GM19239 (cell line): ENCODE measurements at regions not wholly inside any gene's neighbourhood (a gene's known extent, or its start where the extent isn't known, plus 50 kb on each side); places are given as distances from the start of the nearest gene placed in this dataset.
"Not testable (repeated sequence)": the region's sequence is repeated elsewhere in the genome, so short reads cannot be mapped to it uniquely, and the experiment has no call there.

ENCODE experiments used
- DNase-seq: peaks from one replicate; pipeline ENCODE4 v3.0.0; 2011; ENCODE audit warnings: low spot score; ENCODE audit not compliant: insufficient read length
- FAIRE-seq: peaks from 2 replicates; lab custom pipeline; 2011; peaks lifted over from hg19 to GRCh38; lab: Jason Lieb, UNC

- FAIRE-seq (no peak), DNase-seq (no peak)
Measured at GRCh38 chr9:108803428-108804065, 52.2 kb downstream of the ACTL7B start.

DNA sequence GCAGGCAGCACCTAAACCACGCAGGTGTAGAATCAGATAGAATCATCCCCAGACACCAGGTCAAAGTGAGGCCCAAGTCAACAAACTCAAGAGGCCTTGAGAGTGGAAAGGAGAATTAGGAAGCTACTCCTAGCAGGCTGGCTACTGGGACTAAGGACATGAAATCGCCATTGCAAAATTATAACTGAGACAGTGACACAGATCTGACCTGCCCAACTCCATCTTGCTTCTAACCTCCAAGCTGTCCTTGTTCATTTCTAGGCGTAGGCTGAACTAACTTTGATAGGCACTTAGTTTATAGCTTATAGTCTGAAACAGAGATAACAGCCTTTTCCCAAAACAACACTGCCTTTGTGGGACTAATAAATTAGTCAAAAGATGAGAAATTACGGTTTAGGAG, 52.8 kb downstream of the ACTL7B start:
- FAIRE-seq (no peak), DNase-seq (no peak)

GRCh38 chr9:108801949-108802348, 53.8 kb downstream of the ACTL7B start:
- FAIRE-seq: no peak
- no peak for DNase-seq

- FAIRE-seq (no peak), DNase-seq (no peak)
Measured at GRCh38 chr9:108800632-108801099, 55.1 kb downstream of the ACTL7B start.

DNA sequence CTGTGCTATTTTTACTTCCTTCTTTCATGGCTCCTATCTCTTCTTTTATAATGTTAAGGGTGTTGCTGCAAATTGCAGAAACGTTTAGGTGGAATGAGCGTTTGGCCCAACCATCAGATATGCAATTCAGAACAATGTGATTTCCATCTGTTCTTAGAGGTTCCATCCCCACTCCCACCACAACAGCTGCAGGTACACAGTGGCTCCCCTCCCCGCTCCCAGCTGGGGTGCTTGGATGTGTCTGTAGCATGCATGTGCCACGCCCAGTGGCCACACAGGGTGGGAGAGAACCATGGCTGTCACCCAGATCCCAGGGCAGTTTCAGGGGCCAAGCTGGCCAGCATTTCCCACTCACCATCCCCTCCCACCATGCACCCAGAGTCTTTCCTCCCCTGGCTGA, 62.2 kb downstream of the ACTL7B start:
- no peak for DNase-seq
- FAIRE-seq: no peak

GRCh38 chr9:108789742-108790141, 66.0 kb downstream of the ACTL7B start:
- DNase-seq (no peak), FAIRE-seq (no peak)

DNA sequence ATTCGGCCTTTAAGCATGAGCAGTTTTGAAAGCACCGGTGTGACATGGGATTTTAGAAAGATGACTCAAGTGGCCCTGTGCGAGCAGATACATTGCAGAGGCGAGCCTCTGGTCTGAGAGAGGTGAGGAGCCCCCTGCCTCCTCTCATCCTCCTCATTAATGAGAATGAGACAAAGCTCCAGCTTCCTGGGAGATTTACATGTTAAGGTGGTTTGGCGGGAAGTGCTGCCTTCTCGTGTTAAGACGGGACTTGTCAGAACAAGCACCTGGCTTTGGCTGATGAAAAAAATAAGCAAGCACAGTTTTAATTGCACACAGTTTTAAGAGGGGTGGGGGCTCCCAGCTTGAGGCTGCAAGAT, 68.1 kb downstream of the ACTL7B start:
- FAIRE-seq (no peak), DNase-seq (no peak)

GRCh38 chr9:108786901-108787689, 68.7 kb downstream of the ACTL7B start:
- FAIRE-seq (no peak), DNase-seq (no peak)

GRCh38 chr9:108786322-108786721, 69.5 kb downstream of the ACTL7B start:
- no peak for FAIRE-seq
- DNase-seq: no peak

DNA sequence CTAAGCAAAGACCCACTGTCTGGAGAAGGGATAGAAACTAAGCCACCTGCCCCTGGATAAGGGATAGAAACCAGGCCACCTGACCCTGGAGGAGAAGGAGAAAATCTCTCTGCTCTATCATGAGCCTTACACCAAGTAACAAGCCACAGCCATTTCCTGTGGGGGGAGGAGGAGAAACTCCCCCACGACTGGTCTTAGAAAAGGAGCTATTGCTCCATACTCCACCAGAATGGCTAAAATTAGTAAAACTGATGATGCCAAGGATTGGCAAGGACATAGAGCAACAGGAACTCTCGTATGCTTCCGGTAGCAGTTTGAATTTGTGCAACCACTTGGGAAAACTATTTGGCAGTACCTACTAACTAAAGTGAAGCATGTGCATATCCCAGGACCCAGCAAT, 70.8 kb downstream of the ACTL7B start:
- FAIRE-seq (no peak), DNase-seq (no peak)

- FAIRE-seq: no peak
- DNase-seq: no peak
Measured at GRCh38 chr9:108783731-108784495, 71.9 kb downstream of the ACTL7B start.

- FAIRE-seq (no peak), DNase-seq (no peak)
Measured at GRCh38 chr9:108783326-108783725, 72.5 kb downstream of the ACTL7B start.

DNA sequence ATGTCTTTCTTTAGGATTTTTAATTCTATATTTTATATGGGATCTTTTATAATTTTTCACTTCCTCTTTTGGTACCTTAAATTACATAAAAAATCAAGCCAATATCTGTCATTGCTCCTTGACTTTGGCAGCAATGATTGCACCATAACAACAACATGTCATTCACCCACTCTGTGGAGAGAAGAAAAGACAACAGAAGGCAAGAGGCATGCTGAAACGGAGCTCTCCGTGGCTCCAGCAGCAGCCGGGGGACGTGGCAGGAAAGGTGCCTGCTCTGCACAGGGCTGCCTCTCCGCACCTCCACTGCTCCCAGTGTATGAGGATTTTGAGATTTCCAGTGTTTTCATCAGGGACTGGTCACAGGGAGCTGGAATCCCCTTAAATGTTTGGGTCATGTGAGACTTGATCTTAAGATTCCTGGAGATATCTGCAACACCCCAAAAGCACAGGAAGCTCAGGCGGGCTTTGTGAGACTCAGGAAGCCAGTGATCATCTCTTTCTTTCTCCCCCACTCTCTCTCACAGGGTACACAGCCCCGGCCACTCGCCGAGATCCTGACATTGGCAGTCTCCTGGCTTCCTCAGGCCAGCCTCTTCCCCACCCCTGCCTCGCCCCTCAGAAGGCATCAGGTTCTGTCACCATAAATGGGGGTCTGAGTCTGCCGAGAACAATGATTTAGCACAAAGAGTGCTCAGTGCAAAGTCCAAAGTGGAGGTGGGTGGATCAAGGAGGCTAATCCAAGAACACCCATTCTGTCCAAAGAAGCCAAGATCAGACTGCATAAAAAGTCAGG, 74.6 kb downstream of the ACTL7B start:
- FAIRE-seq (no peak), DNase-seq (no peak)

- DNase-seq (no peak), FAIRE-seq (no peak)
Measured at GRCh38 chr9:108779551-108780325, 76.0 kb downstream of the ACTL7B start.

- FAIRE-seq: no peak
- DNase-seq: no peak
Measured at GRCh38 chr9:108776920-108777639, 78.7 kb downstream of the ACTL7B start.

DNA sequence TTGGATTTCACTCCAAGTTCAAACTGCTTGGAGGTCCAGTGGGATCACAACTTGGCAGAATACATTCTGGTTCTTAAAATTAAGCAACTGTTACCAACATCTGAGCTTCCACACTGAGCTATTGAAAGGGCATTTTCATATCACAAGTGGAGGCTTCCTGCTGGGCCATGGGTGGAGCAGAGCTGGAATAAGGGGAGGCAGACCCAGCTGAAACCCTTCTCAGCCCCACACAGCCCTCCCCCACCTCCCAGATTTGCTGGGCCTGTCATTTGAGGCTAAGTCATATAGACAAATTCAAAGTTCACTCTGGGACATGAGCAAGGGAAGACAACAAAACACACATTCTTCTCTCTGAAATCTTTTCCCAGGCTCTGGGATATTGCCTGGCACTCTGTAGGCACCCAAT, 79.9 kb downstream of the ACTL7B start:
- FAIRE-seq: no peak

DNA sequence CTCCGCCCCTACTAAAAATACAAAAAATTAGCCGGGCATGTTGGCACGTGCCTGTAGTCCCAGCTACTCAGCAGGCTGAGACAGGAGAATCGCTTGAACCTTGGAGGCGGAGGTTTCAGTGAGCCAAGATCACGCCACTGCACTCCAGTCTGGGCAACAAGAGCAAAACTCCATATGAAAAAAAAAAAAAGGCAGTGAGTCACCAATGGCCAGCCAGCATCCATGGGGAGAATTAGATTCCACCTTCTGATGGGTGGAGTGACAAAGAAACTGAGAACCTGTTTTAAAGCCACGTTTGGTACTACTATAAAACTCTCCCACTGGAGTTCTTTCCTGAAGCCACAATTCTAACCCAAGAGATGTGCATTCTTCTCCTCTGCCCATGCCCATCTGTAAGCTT, 81.7 kb downstream of the ACTL7B start:
- DNase-seq, FAIRE-seq: not testable (repeated sequence)

More for the DNA sequence above, 79.9 kb downstream of the ACTL7B start:
- no peak for DNase-seq

DNA sequence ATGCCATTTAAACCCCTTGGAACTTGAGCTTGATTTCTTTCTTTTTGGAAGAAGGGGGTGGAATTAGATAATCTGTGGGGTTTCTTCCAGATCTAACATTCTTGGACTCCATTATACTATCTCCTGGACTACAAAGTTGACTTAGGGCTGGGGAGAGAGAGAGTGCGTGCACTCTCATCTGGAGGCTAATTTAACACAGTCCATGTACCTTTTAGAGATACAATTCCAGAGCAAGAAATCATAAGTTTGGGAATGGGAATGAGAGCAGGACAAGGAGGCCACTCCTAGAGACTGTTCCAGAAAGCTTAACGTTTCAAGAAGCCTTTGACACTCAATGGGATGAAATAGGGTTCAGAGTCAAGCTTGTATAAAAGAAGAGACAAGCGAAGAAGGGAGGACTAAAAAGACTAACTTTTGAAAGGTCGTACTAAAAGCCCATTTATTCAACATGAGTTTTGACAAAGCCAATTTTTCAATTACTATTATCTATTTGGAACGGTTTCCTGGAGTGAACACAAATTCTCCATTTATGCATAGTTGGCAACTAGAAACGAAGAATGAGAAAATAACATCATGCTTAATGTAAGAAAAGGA, 83.4 kb downstream of the ACTL7B start:
- FAIRE-seq: no peak
- no peak for DNase-seq

GRCh38 chr9:108768744-108769143, 87.0 kb downstream of the ACTL7B start:
- FAIRE-seq: no peak

More at GRCh38 chr9:108768744-108769143, 87.0 kb downstream of the ACTL7B start:
- no peak for DNase-seq
